WERI-Rb-1 (cell line): ENCODE measurements at regions not wholly inside any gene's neighbourhood (a gene's known extent, or its start where the extent isn't known, plus 50 kb on each side); places are given as distances from the start of the nearest gene placed in this dataset.

Experiments
- DNase-seq: peaks from one replicate; pipeline ENCODE4 v3.0.0-alpha.2; 2020
- H3K27ac ChIP-seq: fragments of 250-450 bp; sonication (Bioruptor Pico); 2 replicates; pipeline ENCODE4 v1.5.1; 2020; ENCODE audit warnings: mild to moderate bottlenecking, moderate library complexity
- H3K27me3 ChIP-seq: fragments of 250-450 bp; sonication (Bioruptor Pico); 2 replicates; pipeline ENCODE4 v1.5.1; 2021; ENCODE audit warnings: mild to moderate bottlenecking, low read depth, moderate library complexity; ENCODE audit not compliant: insufficient read depth, severe bottlenecking
- H3K36me3 ChIP-seq: fragments of 250-450 bp; sonication (Bioruptor Pico); 2 replicates; pipeline ENCODE4 v1.5.1; 2020; ENCODE audit warnings: mild to moderate bottlenecking, moderate library complexity
- H3K4me3 ChIP-seq: 2 replicates; pipeline ENCODE4 v1.5.1; 2011; ENCODE audit warnings: low read depth, mild to moderate bottlenecking, control low read depth, low read length
- H3K9me3 ChIP-seq: fragments of 250-450 bp; sonication (Bioruptor Pico); 2 replicates; pipeline ENCODE4 v1.5.1; 2021; ENCODE audit warnings: mild to moderate bottlenecking, moderate library complexity; ENCODE audit not compliant: severe bottlenecking
- CTCF ChIP-seq: IDR thresholded peaks from 2 replicates; pipeline ENCODE4 v1.5.1; 2011; ENCODE audit warnings: low read depth, mild to moderate bottlenecking, control low read depth, inconsistent platforms, low read length

GRCh38 chr4:136551753-136552152, 980.5 kb downstream of the PCDH18 start:
- Histone ChIP-seq H3K27me3 (no peaks in the 10 kb centered on the region), H3K36me3 (no peaks in the 10 kb centered on the region), H3K27ac (no peak overlapping the region), H3K9me3 (no peaks in the 10 kb centered on the region), H3K4me3 (no peak overlapping the region)
- TF ChIP-seq CTCF = no peak
- DNase-seq = no peak

DNA sequence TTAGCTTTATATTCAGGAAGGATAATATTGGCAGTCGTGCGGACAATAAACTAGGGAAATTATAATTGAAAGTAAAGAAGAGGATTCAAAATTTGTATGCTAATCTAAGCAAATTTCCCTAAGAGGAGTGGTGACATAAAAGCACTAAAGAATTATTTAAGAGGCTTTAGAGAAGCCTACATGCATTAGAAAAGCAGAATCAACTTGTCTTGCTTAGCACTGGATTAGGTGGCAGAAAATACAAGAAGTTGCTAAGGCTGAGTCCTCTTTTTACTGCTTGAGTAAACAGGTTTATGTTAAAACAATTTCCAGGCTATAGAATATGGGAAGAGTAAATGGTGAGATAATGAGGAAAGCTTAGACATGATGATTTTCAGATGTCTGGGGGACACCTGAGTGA, 991.5 kb downstream of the PCDH18 start:
- Histone ChIP-seq H3K27ac (no peak overlapping the region), H3K36me3 (no peaks in the 10 kb centered on the region), H3K9me3 (no peaks in the 10 kb centered on the region), H3K4me3 (no peak overlapping the region), H3K27me3 (no peaks in the 10 kb centered on the region)
- no peak for DNase-seq
- no peak for TF ChIP-seq CTCF

- Histone ChIP-seq H3K36me3 (no peaks in the 10 kb centered on the region), H3K27me3 (no peaks in the 10 kb centered on the region), H3K4me3 (no peak overlapping the region), H3K9me3 (no peaks in the 10 kb centered on the region), H3K27ac (no peak overlapping the region)
- no peak for TF ChIP-seq CTCF
- DNase-seq = no peak
Measured at GRCh38 chr4:136528131-136528530, 1004.2 kb downstream of the PCDH18 start.

DNA sequence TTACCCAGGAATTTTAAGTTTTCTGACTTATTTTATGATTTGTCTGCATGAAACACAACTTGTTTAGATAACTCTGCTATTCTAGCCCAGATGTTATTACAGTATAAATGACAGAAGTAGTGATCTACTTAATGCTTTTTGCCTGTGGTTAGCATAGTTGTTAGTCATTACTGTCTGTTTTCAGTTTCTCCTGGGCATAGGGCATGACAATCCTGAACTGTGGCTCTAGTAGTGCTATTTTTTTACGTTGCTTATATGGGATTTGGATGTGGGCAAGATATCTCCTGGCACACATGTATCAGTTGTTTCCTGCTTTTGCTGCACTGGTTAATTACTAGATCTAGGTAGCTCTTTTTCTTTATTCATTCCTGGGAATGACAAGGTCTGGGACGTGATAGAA, 1005.8 kb downstream of the PCDH18 start:
- no peak overlapping the region for H3K4me3 ChIP-seq
- DNase-seq = no peak
- no peak for TF ChIP-seq CTCF
- no peaks in the 10 kb centered on the region for H3K36me3 ChIP-seq
- H3K27me3 ChIP-seq = no peaks in the 10 kb centered on the region
- no peaks in the 10 kb centered on the region for H3K9me3 ChIP-seq
- no peak overlapping the region for H3K27ac ChIP-seq

DNA sequence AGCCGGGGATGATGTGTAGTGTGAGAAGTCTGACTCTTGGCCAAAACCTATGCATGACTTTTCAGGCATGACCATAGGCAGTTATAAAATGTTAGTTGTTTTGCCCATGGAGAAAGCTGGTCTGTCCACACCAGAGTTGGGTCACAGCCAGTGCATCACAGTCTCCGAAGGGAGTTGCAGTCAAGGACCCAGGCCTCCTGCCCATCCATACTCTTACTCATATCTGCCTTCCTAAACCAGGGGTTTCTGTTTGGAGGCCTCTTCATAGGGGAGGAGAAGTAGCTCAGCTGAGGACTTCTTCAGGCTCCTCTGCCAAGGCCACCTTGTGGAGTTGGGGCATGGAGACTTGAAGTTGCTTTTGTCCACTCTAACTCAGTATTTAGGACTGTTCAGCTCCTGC, 1008.3 kb downstream of the PCDH18 start:
- Histone ChIP-seq H3K4me3 (no peak overlapping the region), H3K27ac (no peak overlapping the region), H3K27me3 (no peaks in the 10 kb centered on the region), H3K36me3 (no peaks in the 10 kb centered on the region), H3K9me3 (peaks cover 6% of the 10 kb centered on the region)
- no peak for DNase-seq
- no peak for TF ChIP-seq CTCF

DNA sequence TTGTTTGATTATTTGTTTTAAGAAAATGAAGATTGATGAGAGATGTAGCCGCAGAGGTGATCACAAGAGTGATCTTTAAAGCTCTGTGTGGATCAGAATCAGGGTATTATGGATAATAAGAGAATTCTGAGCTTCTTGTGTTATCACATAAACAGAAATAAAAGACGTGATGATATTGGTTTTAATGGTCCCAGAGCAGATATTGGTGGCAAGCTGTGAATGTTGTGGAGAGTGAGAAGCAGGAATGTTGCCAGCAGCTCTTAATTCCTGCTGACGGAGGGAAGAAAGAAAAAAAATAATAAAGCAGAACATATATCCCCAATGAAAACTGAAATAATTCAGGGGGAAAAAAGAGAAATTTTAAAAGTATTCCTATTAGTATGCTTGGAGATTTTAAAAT, 1015.9 kb downstream of the PCDH18 start:
- H3K9me3 ChIP-seq = peaks cover 6% of the 10 kb centered on the region
- no peak for TF ChIP-seq CTCF
- no peaks in the 10 kb centered on the region for H3K36me3 ChIP-seq
- H3K27ac ChIP-seq = no peak overlapping the region
- no peak for DNase-seq
- H3K27me3 ChIP-seq = no peaks in the 10 kb centered on the region
- H3K4me3 ChIP-seq = no peak overlapping the region
